Gastroesophageal sphincter (tissue), 4 donors: ENCODE measurements at regions not wholly inside any gene's neighbourhood (a gene's known extent, or its start where the extent isn't known, plus 50 kb on each side); places are given as distances from the start of the nearest gene placed in this dataset.

Source experiments
- ATAC-seq: fragments of 150-250 bp; one replicate; pipeline ENCODE4 v1.9.1; 2016; ENCODE audit warnings: mild to moderate bottlenecking, moderate library complexity
- H3K27ac ChIP-seq, 4 donors: fragments of 200-600 bp; sonication (generic) in 3 of 4; 1 replicate in 3 of 4; 2 replicates in 1 of 4; pipeline ENCODE4 v1.5.1; 2016 to 2019
- H3K27me3 ChIP-seq: fragments of 200-600 bp; sonication (generic); one replicate; pipeline ENCODE4 v1.5.1; 2019
- H3K36me3 ChIP-seq, 2 donors: fragments of 200-600 bp; sonication (generic); one replicate each; pipeline ENCODE4 v1.5.1; 2019; ENCODE audit warnings: control low read depth in 1 of 2
- H3K4me1 ChIP-seq, 3 donors: fragments of 200-600 bp; sonication (generic); 1 replicate in 2 of 3; 2 replicates in 1 of 3; pipeline ENCODE4 v1.5.1; 2016 to 2019; ENCODE audit warnings: control low read depth in 2 of 3
- H3K4me3 ChIP-seq, 2 donors: fragments of 200-600 bp; sonication (generic); one replicate each; pipeline ENCODE4 v1.5.1; 2019; ENCODE audit warnings: mild to moderate bottlenecking in 1 of 2, moderate library complexity in 1 of 2
- H3K9me3 ChIP-seq, 3 donors: fragments of 200-600 bp; sonication (generic); one replicate each; pipeline ENCODE4 v1.5.1; 2017 to 2019; ENCODE audit warnings: control low read depth in 2 of 3
- EP300 ChIP-seq: sonication (generic); formaldehyde crosslinking; IDR thresholded peaks from one replicate; pipeline ENCODE4 v1.6.1; 2017; ENCODE audit warnings: antibody characterized with exemption, mild to moderate bottlenecking
- POLR2A ChIP-seq, 2 donors: fragments of 450-650 bp; IDR thresholded peaks; one replicate each; pipeline ENCODE4 v1.6.1; 2017; ENCODE audit warnings: antibody characterized with exemption in 2 of 2, mild to moderate bottlenecking in 2 of 2, moderate library complexity in 1 of 2
- POLR2AphosphoS5 ChIP-seq: sonication (generic); formaldehyde crosslinking; IDR thresholded peaks from one replicate; pipeline ENCODE4 v1.6.1; 2017; ENCODE audit warnings: antibody characterized with exemption
- WGBS, 2 donors: methylation state at CpG; one replicate each; pipeline ENCODE4 v1.1.5; 2018; ENCODE audit warnings: low coverage in 1 of 2; 5-methylcytosine and 5-hydroxymethylcytosine counted together
- TF ChIP-seq, protein P1 (sequence below), 4 experiments: fragments of 200-600 bp in 2 of 4; fragments of 450-650 bp in 2 of 4; sonication (generic) in 1 of 4; IDR thresholded peaks; one replicate each; pipeline ENCODE4 v1.5.1; 2017 to 2019; ENCODE audit warnings: antibody characterized with exemption in 4 of 4, mild to moderate bottlenecking in 2 of 4, moderate library complexity in 2 of 4

DNA sequence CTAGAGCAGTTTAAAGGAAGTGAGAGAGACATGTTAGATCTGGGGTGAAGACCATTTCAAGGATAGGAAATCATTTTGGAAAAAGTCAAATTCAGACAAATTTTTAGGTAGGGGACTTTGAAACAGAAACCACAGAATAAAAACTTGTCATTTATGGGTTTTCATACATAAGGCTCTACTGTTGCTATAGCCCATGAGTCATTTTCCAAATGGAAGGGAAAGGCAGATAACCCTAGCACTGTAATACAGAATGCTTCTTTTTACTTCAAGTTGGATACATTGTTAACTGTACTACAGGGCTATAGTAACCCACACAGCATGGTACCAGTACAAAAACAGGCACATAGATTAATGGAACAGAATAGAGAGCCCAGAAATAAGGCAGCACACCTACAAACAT lies 455.4 kb downstream of the EBF1 start:
- H3K9me3 ChIP-seq, result no peaks in the 10 kb centered on the region
- H3K36me3 ChIP-seq, result no peaks in the 10 kb centered on the region
- no peaks in the 10 kb centered on the region for H3K27me3 ChIP-seq
- H3K4me3 ChIP-seq, result no peak overlapping the region
- TF ChIP-seq EP300 (no peak), POLR2A (IDR thresholded peaks at IDR 0.05) (no peak), POLR2AphosphoS5 (no peak)
- TF ChIP-seq, protein P1, sequence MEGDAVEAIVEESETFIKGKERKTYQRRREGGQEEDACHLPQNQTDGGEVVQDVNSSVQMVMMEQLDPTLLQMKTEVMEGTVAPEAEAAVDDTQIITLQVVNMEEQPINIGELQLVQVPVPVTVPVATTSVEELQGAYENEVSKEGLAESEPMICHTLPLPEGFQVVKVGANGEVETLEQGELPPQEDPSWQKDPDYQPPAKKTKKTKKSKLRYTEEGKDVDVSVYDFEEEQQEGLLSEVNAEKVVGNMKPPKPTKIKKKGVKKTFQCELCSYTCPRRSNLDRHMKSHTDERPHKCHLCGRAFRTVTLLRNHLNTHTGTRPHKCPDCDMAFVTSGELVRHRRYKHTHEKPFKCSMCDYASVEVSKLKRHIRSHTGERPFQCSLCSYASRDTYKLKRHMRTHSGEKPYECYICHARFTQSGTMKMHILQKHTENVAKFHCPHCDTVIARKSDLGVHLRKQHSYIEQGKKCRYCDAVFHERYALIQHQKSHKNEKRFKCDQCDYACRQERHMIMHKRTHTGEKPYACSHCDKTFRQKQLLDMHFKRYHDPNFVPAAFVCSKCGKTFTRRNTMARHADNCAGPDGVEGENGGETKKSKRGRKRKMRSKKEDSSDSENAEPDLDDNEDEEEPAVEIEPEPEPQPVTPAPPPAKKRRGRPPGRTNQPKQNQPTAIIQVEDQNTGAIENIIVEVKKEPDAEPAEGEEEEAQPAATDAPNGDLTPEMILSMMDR (IDR thresholded peaks at IDR 0.05), result no peak
- H3K4me1 ChIP-seq, result no peaks in the 10 kb centered on the region
- ATAC-seq, result no peak
- no peak overlapping the region for H3K27ac ChIP-seq

DNA sequence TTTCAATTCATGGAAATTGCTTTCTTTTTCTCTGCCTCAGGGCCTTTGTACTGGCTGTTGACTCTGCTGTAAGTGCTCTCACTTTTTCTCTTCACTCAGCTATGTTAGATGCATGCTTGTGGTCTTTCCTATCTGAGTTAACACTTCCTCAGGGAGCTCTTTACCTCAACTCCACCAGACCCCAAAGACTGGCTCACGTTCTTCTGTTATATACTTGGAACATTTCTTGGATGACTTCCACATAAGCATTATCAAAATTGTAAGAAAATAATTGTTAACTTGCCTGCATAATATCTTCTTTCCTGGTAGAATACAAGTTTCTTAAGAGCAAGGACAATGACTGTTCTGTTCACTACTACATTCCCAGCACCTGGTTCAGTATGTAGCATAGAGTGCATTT lies 455.9 kb downstream of the EBF1 start:
- H3K27me3 ChIP-seq, result no peaks in the 10 kb centered on the region
- no peak for ATAC-seq
- TF ChIP-seq POLR2A (IDR thresholded peaks at IDR 0.05) (no peak), EP300 (no peak), POLR2AphosphoS5 (no peak)
- TF ChIP-seq, protein P1 (IDR thresholded peaks at IDR 0.05), result no peak
- no peaks in the 10 kb centered on the region for H3K36me3 ChIP-seq
- H3K27ac ChIP-seq, result no peak overlapping the region
- H3K9me3 ChIP-seq, result no peaks in the 10 kb centered on the region
- H3K4me3 ChIP-seq, result no peak overlapping the region
- WGBS, 2 donors, result 36 to 58% methylated on average over 1 of the region's 1 CpG
- H3K4me1 ChIP-seq, result no peaks in the 10 kb centered on the region

DNA sequence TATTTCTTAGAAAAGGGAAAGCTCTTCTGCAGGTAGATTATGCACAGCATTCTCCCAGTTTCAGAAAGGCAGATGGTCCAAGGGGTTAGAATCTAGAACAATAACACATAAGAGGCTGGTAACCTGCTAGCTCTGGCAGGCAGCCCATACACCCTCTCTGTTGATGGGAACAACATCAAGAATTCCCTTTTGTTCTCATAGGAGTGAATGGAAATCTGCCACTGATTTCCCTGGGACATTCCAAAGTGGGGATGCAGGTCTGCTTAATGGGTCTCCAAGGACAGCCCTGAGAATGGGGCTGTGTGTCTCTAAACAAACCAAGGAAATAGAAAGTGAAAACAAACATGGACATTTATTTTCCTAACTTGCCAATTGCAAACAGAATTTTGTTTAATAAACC lies 456.8 kb downstream of the EBF1 start:
- H3K27ac ChIP-seq, result no peak overlapping the region
- H3K4me1 ChIP-seq, result no peaks in the 10 kb centered on the region
- H3K9me3 ChIP-seq, result no peaks in the 10 kb centered on the region
- ATAC-seq, result no peak
- no peaks in the 10 kb centered on the region for H3K36me3 ChIP-seq
- TF ChIP-seq POLR2AphosphoS5, result no peak
- TF ChIP-seq, protein P1 (IDR thresholded peaks at IDR 0.05), result no peak
- TF ChIP-seq EP300, result no peak
- TF ChIP-seq POLR2A (IDR thresholded peaks at IDR 0.05), result no peak
- H3K27me3 ChIP-seq, result no peaks in the 10 kb centered on the region
- H3K4me3 ChIP-seq, result no peak overlapping the region

DNA sequence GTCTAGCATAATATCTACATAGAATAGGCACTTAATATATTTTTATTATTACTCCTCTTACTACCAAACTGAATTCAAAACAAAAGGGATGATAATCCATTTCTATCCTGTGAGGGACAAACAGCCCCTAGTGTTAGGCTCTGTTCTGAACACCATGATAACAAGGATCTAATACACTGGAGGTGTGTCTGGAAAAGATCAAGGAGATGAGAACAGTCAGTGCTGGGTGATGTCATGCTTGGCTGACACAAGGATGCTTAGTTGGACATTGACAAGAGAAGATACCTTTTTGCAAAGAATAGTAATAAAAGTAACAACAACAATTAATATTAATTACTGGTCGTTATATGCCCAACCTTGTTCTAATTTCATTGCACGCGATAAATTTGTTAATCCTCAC lies 458.7 kb downstream of the EBF1 start:
- ATAC-seq, result no peak
- H3K4me1 ChIP-seq, result no peaks in the 10 kb centered on the region
- TF ChIP-seq POLR2AphosphoS5, result no peak
- TF ChIP-seq, protein P1 (IDR thresholded peaks at IDR 0.05), result no peak
- no peaks in the 10 kb centered on the region for H3K27me3 ChIP-seq
- WGBS, 2 donors, result 94 to 96% methylated on average over 3 of the region's 3 CpGs
- no peaks in the 10 kb centered on the region for H3K9me3 ChIP-seq
- H3K36me3 ChIP-seq, result no peaks in the 10 kb centered on the region
- H3K4me3 ChIP-seq, result no peak overlapping the region
- no peak overlapping the region for H3K27ac ChIP-seq

DNA sequence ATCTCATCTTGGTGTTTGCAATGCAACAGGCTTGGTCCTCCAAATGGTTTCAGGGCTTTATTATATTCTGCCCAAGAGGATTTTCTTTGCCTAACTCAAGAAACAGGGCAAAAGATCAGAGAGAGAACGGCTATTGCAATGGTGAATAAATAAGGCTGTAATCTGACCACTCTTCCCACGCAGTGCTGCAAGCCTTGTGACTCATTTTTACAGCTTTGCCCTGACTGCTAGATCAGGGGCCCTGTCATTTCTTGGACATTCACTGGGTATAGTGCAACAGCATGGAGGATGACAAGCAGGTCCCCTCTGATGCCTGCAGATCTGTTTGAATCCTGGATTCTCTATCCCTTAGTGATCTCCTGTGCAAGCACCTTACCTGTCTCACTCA lies 459.1 kb downstream of the EBF1 start:
- TF ChIP-seq, protein P1 (IDR thresholded peaks at IDR 0.05), result no peak
- TF ChIP-seq POLR2AphosphoS5 (no peak), EP300 (no peak), POLR2A (IDR thresholded peaks at IDR 0.05) (no peak)
- no peak overlapping the region for H3K4me3 ChIP-seq
- WGBS, 2 donors, result 62 to 89% methylated on average over 2 of the region's 2 CpGs
- no peak overlapping the region for H3K27ac ChIP-seq
- no peaks in the 10 kb centered on the region for H3K9me3 ChIP-seq
- no peak for ATAC-seq
- H3K36me3 ChIP-seq, result no peaks in the 10 kb centered on the region
- H3K27me3 ChIP-seq, result no peaks in the 10 kb centered on the region
- H3K4me1 ChIP-seq, result no peaks in the 10 kb centered on the region
